NOMO-1 treated with DMSO at 0.1 percent for 48 hours (cell line): ENCODE measurements at regions not wholly inside any gene's neighbourhood (a gene's known extent, or its start where the extent isn't known, plus 50 kb on each side); places are given as distances from the start of the nearest gene placed in this dataset.

Source experiments
- DNase-seq: peaks from one replicate; lab custom pipeline; 2025; ENCODE audit not compliant: unreplicated experiment; lab: John Stamatoyannopoulos, UW

DNA sequence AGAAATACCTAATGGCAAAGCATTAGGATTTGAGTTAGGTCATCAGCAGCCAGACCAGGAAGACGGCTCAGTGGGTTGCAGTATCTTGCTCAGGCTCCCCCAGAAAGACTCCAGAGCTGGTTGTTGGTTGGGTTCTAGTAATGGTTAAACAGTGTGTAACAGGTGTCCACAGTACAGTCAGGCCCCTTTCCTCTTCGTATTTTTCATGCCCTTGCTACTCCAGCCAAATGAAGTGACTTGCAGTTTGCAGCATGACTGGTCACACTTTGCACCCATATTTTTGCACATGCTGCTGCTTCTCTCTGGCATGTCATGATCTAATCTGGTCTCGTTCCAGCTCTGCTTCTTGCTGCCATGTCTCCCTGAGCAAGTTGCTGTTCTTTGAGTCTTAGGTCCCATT is 60.6 kb upstream of the TRPC7 start:
- no peak for DNase-seq

DNA sequence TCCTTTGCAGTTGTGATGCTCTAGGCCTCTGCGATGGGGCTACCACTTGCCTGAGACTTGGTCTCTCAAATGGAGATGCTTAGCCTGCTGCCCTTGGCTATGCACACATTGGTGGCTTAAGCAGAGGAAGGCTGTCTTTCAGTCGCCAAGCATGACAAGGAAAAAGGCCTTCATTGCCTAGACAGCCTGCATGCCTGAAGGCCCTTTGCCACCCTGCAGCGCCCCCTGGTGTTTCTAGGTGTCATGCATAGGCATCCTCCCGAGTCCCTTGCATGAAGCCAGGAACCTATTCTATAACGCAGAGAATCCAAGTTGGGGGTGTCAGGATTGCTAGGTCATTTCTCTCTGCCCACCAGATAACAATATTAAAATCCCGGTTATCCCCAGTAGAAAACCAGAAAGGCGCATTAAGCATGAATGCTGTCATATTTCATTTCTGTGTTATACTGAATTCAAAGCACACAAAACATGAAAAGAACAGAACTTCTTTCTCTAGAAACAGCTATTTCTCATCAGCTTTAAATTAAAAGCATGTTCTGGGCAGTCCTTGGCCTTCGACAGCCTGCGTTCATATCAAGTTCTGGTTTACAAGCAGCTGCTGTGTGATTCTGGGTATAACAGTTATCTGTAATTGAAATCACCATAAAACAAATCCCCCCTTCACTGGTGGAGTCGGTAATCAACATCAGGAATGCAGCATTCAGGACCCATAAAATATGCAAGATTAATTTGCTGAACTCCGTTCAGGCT is 59.7 kb upstream of the TRPC7 start:
- peak; percentile 33 for DNase-seq

DNA sequence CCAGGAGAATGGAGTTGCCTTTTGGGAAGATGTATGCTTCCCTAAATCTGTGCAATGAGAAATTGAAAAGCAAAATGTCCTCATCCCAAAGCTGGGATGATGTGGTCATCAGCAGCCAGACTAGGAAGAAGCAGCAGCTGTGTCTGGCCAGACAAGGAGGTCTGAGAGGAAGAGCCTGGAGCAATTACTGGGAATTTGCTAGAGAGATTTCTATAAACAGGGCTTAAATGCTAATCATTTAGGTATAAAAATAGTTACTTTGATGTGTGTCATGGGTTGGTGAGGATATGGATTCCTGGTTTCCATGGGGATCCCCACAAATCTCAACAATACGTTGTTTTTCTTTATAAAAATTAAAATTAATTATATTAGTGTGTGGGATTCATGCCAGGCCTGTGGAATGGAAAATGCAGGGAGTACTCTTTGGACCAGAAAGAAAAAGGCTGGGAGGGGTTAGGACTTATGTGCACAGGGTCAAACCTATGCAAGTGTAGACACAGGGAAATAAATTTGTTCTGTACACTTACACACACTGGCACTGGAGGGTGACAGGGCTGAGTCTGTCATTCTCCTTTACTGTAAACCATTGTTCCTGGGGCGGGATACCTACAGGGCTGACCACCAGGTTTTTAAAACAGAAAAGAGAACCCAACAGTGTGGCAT is 58.7 kb upstream of the TRPC7 start:
- no peak for DNase-seq

DNA sequence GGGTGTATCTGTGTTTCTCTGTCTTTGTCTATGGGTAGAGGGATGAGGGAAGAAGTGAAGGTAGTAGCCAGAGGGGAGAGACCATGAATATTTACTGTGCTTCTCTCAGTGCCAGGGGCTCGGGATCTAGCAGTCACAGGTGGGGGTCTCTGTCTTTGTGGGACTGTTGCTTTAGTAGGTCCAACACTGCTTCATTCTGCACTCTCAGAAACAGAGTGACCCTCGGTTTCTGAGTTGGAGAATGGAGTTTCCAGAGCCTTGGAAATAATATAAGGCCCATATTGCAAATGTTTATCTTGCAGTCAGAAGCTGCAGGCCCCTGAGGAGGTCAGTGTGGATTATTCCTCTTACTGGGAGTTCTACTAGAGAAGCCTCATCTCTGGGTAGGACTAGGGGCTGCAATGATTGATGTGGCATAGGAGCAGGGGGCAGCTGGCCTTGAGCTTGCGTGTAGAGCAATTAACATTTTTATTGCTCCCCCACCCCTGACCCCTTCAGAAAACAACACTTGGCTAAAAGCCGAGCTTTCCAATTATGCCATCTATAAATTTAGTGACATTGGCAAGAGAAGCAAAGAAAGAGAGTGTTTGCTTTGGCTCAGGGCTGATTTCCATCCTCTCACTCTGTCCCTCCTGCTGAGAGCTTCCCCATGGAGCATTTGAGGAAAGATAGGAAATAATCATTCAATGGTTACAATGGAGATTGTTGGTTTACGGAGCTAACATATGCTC is 55.0 kb upstream of the TRPC7 start:
- DNase-seq: no peak

DNA sequence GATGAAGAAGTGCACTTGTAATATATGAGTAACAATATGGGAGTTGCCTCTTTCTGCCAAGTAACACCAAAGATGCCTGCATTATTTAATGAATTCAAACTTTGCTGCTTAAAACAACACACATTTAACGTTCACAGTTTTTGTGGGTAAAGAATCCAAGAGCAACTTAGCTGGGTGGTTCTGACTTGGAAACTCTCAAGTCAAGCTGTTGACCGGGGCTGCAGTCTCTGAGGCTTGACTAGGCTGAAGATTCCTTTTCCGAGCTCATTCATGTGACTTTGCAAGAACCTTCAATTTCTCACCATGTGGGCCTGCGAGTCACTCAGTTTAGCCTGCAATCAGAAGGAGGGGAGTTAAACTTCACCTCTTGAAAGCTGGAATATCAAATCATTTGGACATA is 53.0 kb upstream of the TRPC7 start:
- no peak for DNase-seq
